HCT116 (cell line): ENCODE measurements at regions not wholly inside any gene's neighbourhood (a gene's known extent, or its start where the extent isn't known, plus 50 kb on each side); places are given as distances from the start of the nearest gene placed in this dataset.

Experiments
- ATAC-seq: fragments of 200-7000 bp; cut with Tn5 transposase; 2 replicates; pipeline ENCODE4 v1.9.1; 2020; ENCODE audit warnings: mild to moderate bottlenecking, moderate library complexity
- BruUV-seq: library from RNA; stranded (reverse); fragments of 400-500 nt; replicated peaks from 2 replicates; lab custom pipeline; 2021; lab: Mats Ljungman, UMichigan
- CTCF ChIA-PET: fragments of 300-600 bp; sonication (Branson Sonifier 250); formaldehyde crosslinking; loops from one replicate; lab custom pipeline; 2021; ENCODE audit warnings: antibody characterized with exemption; lab: Charles Lee
- POLR2A ChIA-PET: fragments of 300-600, 350-600 bp; sonication (Branson Sonifier 250); formaldehyde crosslinking; loops from one replicate; lab custom pipeline; 2021; ENCODE audit warnings: antibody characterized with exemption; lab: Charles Lee
- RAD21 ChIA-PET, 2 experiments: fragments of 300-600 bp; sonication (Branson Sonifier 250); formaldehyde crosslinking; loops; one replicate each; lab custom pipeline; 2023; ENCODE audit warnings: low total read pairs in 2 of 2; ENCODE audit not compliant: uncharacterized antibody in 2 of 2, unreplicated experiment in 2 of 2, low non-redundant PET in 1 of 2; lab: Charles Lee
- DNase-seq: peaks from one replicate; pipeline ENCODE4 v3.0.0-alpha.2; 2010; ENCODE audit warnings: low read depth, low spot score
- H2AFZ ChIP-seq: fragments of 200-600 bp; shearing (Covaris generic), sonication (generic); 2 replicates; pipeline ENCODE4 v1.6.1; 2017; ENCODE audit warnings: low read depth, mixed run types, mixed read lengths, antibody characterized with exemption, low read length; ENCODE audit not compliant: poor library complexity, severe bottlenecking
- H3K27ac ChIP-seq: 2 replicates; pipeline ENCODE4 v1.5.1; 2012; ENCODE audit warnings: low read depth, low read length
- H3K27me3 ChIP-seq: fragments of 200-600 bp; sonication (generic); 2 replicates; pipeline ENCODE4 v1.6.1; 2016; ENCODE audit warnings: mixed run types, low read length, mixed read lengths; ENCODE audit not compliant: insufficient read depth
- H3K36me3 ChIP-seq, 2 experiments: fragments of 200-500 bp in 1 of 2; fragments of 200-600 bp in 1 of 2; sonication (Bioruptor generic) in 1 of 2; sonication (generic) in 1 of 2; 2 replicates each; pipeline versions ENCODE4 v1.5.1 to v1.6.1; 2014 to 2016; ENCODE audit warnings: low read length in 2 of 2, inconsistent platforms in 1 of 2, mixed read lengths in 1 of 2, mixed run types in 1 of 2; ENCODE audit not compliant: insufficient read depth in 2 of 2, control insufficient read depth in 1 of 2
- H3K4me1 ChIP-seq, 2 experiments: fragments of 200-600 bp in 1 of 2; sonication (generic) in 1 of 2; 2 replicates each; pipeline versions ENCODE4 v1.5.1 to v1.6.1; 2012 to 2017; ENCODE audit warnings: low read length in 2 of 2, inconsistent platforms in 1 of 2, mild to moderate bottlenecking in 1 of 2, mixed read lengths in 1 of 2, mixed run types in 1 of 2, moderate library complexity in 1 of 2; ENCODE audit not compliant: insufficient read depth in 2 of 2, control insufficient read depth in 1 of 2
- H3K4me2 ChIP-seq: fragments of 200-600 bp; sonication (generic); 2 replicates; pipeline ENCODE4 v1.6.1; 2017; ENCODE audit warnings: mixed run types, low read length, mixed read lengths
- H3K4me3 ChIP-seq, 2 experiments: fragments of 200-600 bp in 1 of 2; sonication (generic) in 1 of 2; replicated peaks in 1 of 2; 2 replicates each; pipeline ENCODE4 v1.5.1; 2011 to 2016; ENCODE audit warnings: low read length in 2 of 2, control low read depth in 1 of 2, low read depth in 1 of 2, mild to moderate bottlenecking in 1 of 2, mixed read lengths in 1 of 2, mixed run types in 1 of 2
- H3K79me2 ChIP-seq: fragments of 200-600 bp; sonication (generic); 2 replicates; pipeline ENCODE4 v1.6.1; 2017; ENCODE audit warnings: mild to moderate bottlenecking, mixed run types, low read length, moderate library complexity, mixed read lengths; ENCODE audit not compliant: insufficient read depth
- H3K9ac ChIP-seq: fragments of 200-600 bp; sonication (generic); 2 replicates; pipeline ENCODE4 v1.6.1; 2016; ENCODE audit warnings: low read length, mixed read lengths
- H3K9me2 ChIP-seq: fragments of 200-600 bp; sonication (generic), shearing (Covaris generic); 2 replicates; pipeline ENCODE4 v1.6.1; 2017; ENCODE audit warnings: mixed run types, mild to moderate bottlenecking, moderate library complexity; ENCODE audit not compliant: insufficient read depth
- H3K9me3 ChIP-seq, 2 experiments: fragments of 200-500 bp in 1 of 2; fragments of 200-600 bp in 1 of 2; sonication (Bioruptor generic) in 1 of 2; sonication (generic) in 1 of 2; 2 replicates each; pipeline ENCODE4 v1.6.1; 2014 to 2017; ENCODE audit warnings: low read length in 2 of 2, mixed read lengths in 2 of 2, inconsistent platforms in 1 of 2, low read depth in 1 of 2, mild to moderate bottlenecking in 1 of 2, mixed run types in 1 of 2, moderate library complexity in 1 of 2; ENCODE audit not compliant: control insufficient read depth in 1 of 2, insufficient read depth in 1 of 2
- H4K20me1 ChIP-seq: fragments of 200-600 bp; sonication (generic), shearing (Covaris generic); 2 replicates; pipeline ENCODE4 v1.6.1; 2017; ENCODE audit warnings: mixed run types, mild to moderate bottlenecking, moderate library complexity; ENCODE audit not compliant: insufficient read depth
- ATF3 ChIP-seq: IDR thresholded peaks from 2 replicates; pipeline ENCODE4 v1.6.1; 2012
- CBX3 ChIP-seq: IDR thresholded peaks from 2 replicates; pipeline ENCODE4 v1.6.1; 2012; ENCODE audit warnings: low read depth
- EGR1 ChIP-seq: IDR thresholded peaks from 2 replicates; pipeline ENCODE4 v1.6.1; 2012; ENCODE audit warnings: low read depth
- ELF1 ChIP-seq: IDR thresholded peaks from 2 replicates; pipeline ENCODE4 v1.6.1; 2012; ENCODE audit warnings: low read depth, borderline replicate concordance
- EZH2phosphoT487 ChIP-seq: fragments of 200-600 bp; IDR thresholded peaks from 2 replicates; pipeline ENCODE4 v1.6.1; 2018; ENCODE audit warnings: antibody characterized with exemption, borderline replicate concordance
- FOSL1 ChIP-seq: IDR thresholded peaks from 2 replicates; pipeline ENCODE4 v1.6.1; 2012; ENCODE audit warnings: low read depth
- JUND ChIP-seq: IDR thresholded peaks from 2 replicates; pipeline ENCODE4 v1.6.1; 2012
- MAX ChIP-seq: IDR thresholded peaks from 2 replicates; pipeline ENCODE4 v1.6.1; 2012
- POLR2A ChIP-seq: IDR thresholded peaks from 2 replicates; pipeline ENCODE4 v1.7.0; 2011; ENCODE audit warnings: borderline replicate concordance; ENCODE audit not compliant: insufficient read depth, insufficient read length; ENCODE audit errors: extremely low read depth
- POLR2AphosphoS5 ChIP-seq: IDR thresholded peaks from 2 replicates; pipeline ENCODE4 v1.6.1; 2011; ENCODE audit warnings: mild to moderate bottlenecking, low read depth, low read length, moderate library complexity
- REST ChIP-seq: IDR thresholded peaks from 2 replicates; pipeline ENCODE4 v1.6.1; 2012; ENCODE audit warnings: low read depth
- SIN3A ChIP-seq: IDR thresholded peaks from 2 replicates; pipeline ENCODE4 v1.6.1; 2012; ENCODE audit warnings: low read depth
- SP1 ChIP-seq: IDR thresholded peaks from 2 replicates; pipeline ENCODE4 v1.6.1; 2012; ENCODE audit warnings: low read depth
- SRF ChIP-seq: IDR thresholded peaks from 2 replicates; pipeline ENCODE4 v1.6.1; 2012; ENCODE audit warnings: low read depth
- YY1 ChIP-seq: IDR thresholded peaks from 2 replicates; pipeline ENCODE4 v1.6.1; 2011; ENCODE audit warnings: low read length, low read depth, moderate library complexity, mild to moderate bottlenecking; ENCODE audit not compliant: insufficient replicate concordance; ENCODE audit errors: extremely low read depth
- ZBTB33 ChIP-seq: IDR thresholded peaks from 2 replicates; pipeline ENCODE4 v1.6.1; 2011; ENCODE audit warnings: mild to moderate bottlenecking, low read length, moderate library complexity; ENCODE audit not compliant: insufficient replicate concordance; ENCODE audit errors: extremely low read depth
- ZFX ChIP-seq: fragments of 450-650 bp; IDR thresholded peaks from 2 replicates; pipeline ENCODE4 v1.6.1; 2017
- intact Hi-C: fragments of 100-400 bp; cut with micrococcal nuclease; formaldehyde crosslinking; loops from 2 replicates; pipeline ENCODE4 v1.10.0; 2022

- no peaks in the 10 kb centered on the region for H3K27me3 ChIP-seq
- H2AFZ ChIP-seq: no peak overlapping the region
- DNase-seq: no peak
- H3K79me2 ChIP-seq: no peaks in the 10 kb centered on the region
- POLR2A ChIA-PET: no interaction called here
- no peaks in the 10 kb centered on the region for H3K4me1 ChIP-seq
- CTCF ChIA-PET: no interaction called here
- H3K27ac ChIP-seq: no peak overlapping the region
- no peak overlapping the region for H3K9ac ChIP-seq
- no peak overlapping the region for H3K4me3 ChIP-seq
- H3K4me2 ChIP-seq: no peak overlapping the region
- TF ChIP-seq EZH2phosphoT487 (no peak), POLR2A (no peak), ELF1 (no peak), REST (no peak), ZFX (no peak), SRF (no peak), POLR2AphosphoS5 (no peak), CBX3 (no peak), ZBTB33 (no peak), ATF3 (no peak), SP1 (no peak), FOSL1 (no peak), EGR1 (no peak), JUND (no peak), SIN3A (no peak), MAX (no peak), YY1 (no peak)
- TF ChIP-seq, all 23 proteins: peak for 0
- Histone ChIP-seq H3K36me3 (no peaks in the 10 kb centered on the region), H3K9me3 (no peaks in the 10 kb centered on the region), H4K20me1 (no peaks in the 10 kb centered on the region), H3K9me2 (no peaks in the 10 kb centered on the region)
- no TSS peak for BruUV-seq
- RAD21 ChIA-PET: no interaction called here
- no peak for ATAC-seq
- intact Hi-C loops: no loop called here
Observed at GRCh38 chr3:81416812-81417211, 344.6 kb downstream of the GBE1 start.
